Urothelium cell line (cell line): ENCODE measurements at regions not wholly inside any gene's neighbourhood (a gene's known extent, or its start where the extent isn't known, plus 50 kb on each side); places are given as distances from the start of the nearest gene placed in this dataset.

ENCODE experiments used
- DNase-seq: peaks from one replicate; pipeline ENCODE4 v3.0.0; 2011; ENCODE audit warnings: low spot score, mixed read lengths
- FAIRE-seq: peaks from 2 replicates; lab custom pipeline; 2011; peaks lifted over from hg19 to GRCh38; lab: Jason Lieb, UNC

GRCh38 chr1:222370913-222371675 lies 176.8 kb downstream of the HHIPL2 start:
- FAIRE-seq (no peak), DNase-seq (peak; percentile 50)

- DNase-seq (peak; percentile 64), FAIRE-seq (peak; percentile 27)
Measured at GRCh38 chr1:222370081-222370912, 177.6 kb downstream of the HHIPL2 start.

- DNase-seq (no peak), FAIRE-seq (no peak)
Measured at GRCh38 chr1:222369148-222369547, 178.8 kb downstream of the HHIPL2 start.

GRCh38 chr1:222358100-222358499 lies 189.8 kb downstream of the HHIPL2 start:
- FAIRE-seq (no peak), DNase-seq (no peak)

GRCh38 chr1:222357252-222357651 lies 190.7 kb downstream of the HHIPL2 start:
- DNase-seq (no peak), FAIRE-seq (no peak)

GRCh38 chr1:222347627-222348026 lies 200.3 kb downstream of the HHIPL2 start:
- DNase-seq, result no peak
- peak; percentile 32 for FAIRE-seq

- DNase-seq, result no peak
- no peak for FAIRE-seq
Measured at GRCh38 chr1:222346955-222347354, 200.9 kb downstream of the HHIPL2 start.

GRCh38 chr1:222339376-222339947 lies 208.4 kb downstream of the HHIPL2 start:
- DNase-seq (no peak), FAIRE-seq (no peak)

- DNase-seq (no peak), FAIRE-seq (no peak)
Measured at GRCh38 chr1:222335586-222335985, 212.3 kb downstream of the HHIPL2 start.

GRCh38 chr1:222334026-222334680 lies 213.8 kb downstream of the HHIPL2 start:
- FAIRE-seq (no peak), DNase-seq (peak; percentile 57)

GRCh38 chr1:222331765-222332164 lies 216.1 kb downstream of the HHIPL2 start:
- FAIRE-seq, result no peak
- no peak for DNase-seq

- DNase-seq (no peak), FAIRE-seq (no peak)
Measured at GRCh38 chr1:222331340-222331739, 216.6 kb downstream of the HHIPL2 start.

GRCh38 chr1:222329493-222330045 lies 218.3 kb downstream of the HHIPL2 start:
- DNase-seq (no peak), FAIRE-seq (no peak)

- DNase-seq, result no peak
- peak; percentile 61 for FAIRE-seq
Measured at GRCh38 chr1:222326710-222327036, 221.2 kb downstream of the HHIPL2 start.

- FAIRE-seq, result no peak
- DNase-seq, result no peak
Measured at GRCh38 chr1:222326006-222326709, 221.7 kb downstream of the HHIPL2 start.

- DNase-seq (no peak), FAIRE-seq (no peak)
Measured at GRCh38 chr1:222325506-222325905, 222.4 kb downstream of the HHIPL2 start.

- DNase-seq, result no peak
- no peak for FAIRE-seq
Measured at GRCh38 chr1:222314839-222315238, 233.1 kb downstream of the HHIPL2 start.

- FAIRE-seq, result no peak
Measured at GRCh38 chr1:222310836-222311235, 237.1 kb downstream of the HHIPL2 start.

GRCh38 chr1:222307621-222308020 lies 240.3 kb downstream of the HHIPL2 start:
- no peak for DNase-seq
- no peak for FAIRE-seq

More at GRCh38 chr1:222310836-222311235, 237.1 kb downstream of the HHIPL2 start:
- DNase-seq, result no peak

GRCh38 chr1:222306512-222306911 lies 241.4 kb downstream of the HHIPL2 start:
- FAIRE-seq (no peak), DNase-seq (no peak)
